Natural killer cell (primary cell): ENCODE measurements at regions not wholly inside any gene's neighbourhood (a gene's known extent, or its start where the extent isn't known, plus 50 kb on each side); places are given as distances from the start of the nearest gene placed in this dataset.

Experiments used
- ATAC-seq, 3 donors: fragments of 150-1000 bp in 2 of 3; fragments of 200-7000 bp in 1 of 3; cut with Tn5 transposase; 1 replicate in 1 of 3; 2 replicates in 2 of 3; pipeline ENCODE4 v1.10.0; 2021; ENCODE audit warnings: mild to moderate bottlenecking in 2 of 3, moderate library complexity in 2 of 3
- DNase-seq, 2 donors: peaks; one replicate each; pipeline versions ENCODE4 v3.0.0 to v3.0.0-alpha.2; 2013 to 2021; ENCODE audit warnings: mixed read lengths in 1 of 2
- H3K27ac ChIP-seq: one replicate; pipeline ENCODE4 v1.5.1; 2013; ENCODE audit warnings: mild to moderate bottlenecking, low read length
- H3K27me3 ChIP-seq: one replicate; pipeline ENCODE4 v1.6.1; 2013; ENCODE audit warnings: low read length; ENCODE audit not compliant: control insufficient read depth, insufficient read depth
- H3K36me3 ChIP-seq: one replicate; pipeline ENCODE4 v1.6.1; 2013; ENCODE audit warnings: low read length; ENCODE audit not compliant: control insufficient read depth, insufficient read depth
- H3K4me1 ChIP-seq: one replicate; pipeline ENCODE4 v1.6.1; 2013; ENCODE audit warnings: low read length; ENCODE audit not compliant: control insufficient read depth, insufficient read depth
- H3K4me3 ChIP-seq: one replicate; pipeline ENCODE4 v1.5.1; 2013; ENCODE audit warnings: low read length
- H3K9me3 ChIP-seq: one replicate; pipeline ENCODE4 v1.6.1; 2013; ENCODE audit warnings: low read length; ENCODE audit not compliant: control insufficient read depth, insufficient read depth
- H3K27ac Mint-ChIP-seq, 2 donors: one replicate each; pipeline ENCODE4 v1.8.0; 2022; ENCODE audit warnings: mild to moderate bottlenecking in 2 of 2, mixed read lengths in 2 of 2, moderate library complexity in 1 of 2
- H3K27me3 Mint-ChIP-seq, 2 donors: one replicate each; pipeline ENCODE4 v1.8.0; 2022; ENCODE audit warnings: low read depth in 2 of 2, mixed read lengths in 2 of 2
- H3K36me3 Mint-ChIP-seq: one replicate; pipeline ENCODE4 v1.8.0; 2022; ENCODE audit warnings: mixed read lengths
- H3K4me1 Mint-ChIP-seq, 2 donors: one replicate each; pipeline ENCODE4 v1.8.0; 2022; ENCODE audit warnings: mixed read lengths in 2 of 2
- H3K4me3 Mint-ChIP-seq: one replicate; pipeline ENCODE4 v1.8.0; 2022; ENCODE audit warnings: mild to moderate bottlenecking, moderate library complexity, mixed read lengths
- H3K9me3 Mint-ChIP-seq, 2 donors: one replicate each; pipeline ENCODE4 v1.8.0; 2022; ENCODE audit warnings: mixed read lengths in 2 of 2
- WGBS: methylation state at CpG from one replicate; pipeline ENCODE4 v1.1.7; 2013; ENCODE audit warnings: missing lambda C conversion rate; ENCODE audit not compliant: insufficient coverage; 5-methylcytosine and 5-hydroxymethylcytosine counted together
- intact Hi-C: fragments of 100-400 bp; cut with micrococcal nuclease; formaldehyde crosslinking; loops from one replicate; pipeline ENCODE4 v1.14.2; 2022
- TF ChIP-seq, protein P1 (sequence below): fragments of 200-600 bp; IDR thresholded peaks from one replicate; pipeline ENCODE4 v1.8.0; 2022; ENCODE audit warnings: antibody characterized with exemption

GRCh38 chr7:110144599-110144998 lies 946.3 kb upstream of the LRRN3 start:
- intact Hi-C loops: no loop called here
- Mint-ChIP-seq H3K4me1 (no peaks in the 10 kb centered on the region), H3K27ac (no peak overlapping the region), H3K4me3 (no peak overlapping the region), H3K36me3 (no peaks in the 10 kb centered on the region), H3K27me3 (no peaks in the 10 kb centered on the region), H3K9me3 (peaks cover 2 to 4% of the 10 kb centered on the region in 2 donors)
- Histone ChIP-seq H3K4me3 (no peak overlapping the region), H3K36me3 (no peaks in the 10 kb centered on the region), H3K27me3 (no peaks in the 10 kb centered on the region), H3K27ac (no peak overlapping the region), H3K9me3 (peaks cover 14% of the 10 kb centered on the region), H3K4me1 (no peaks in the 10 kb centered on the region)
- DNase-seq (no peak), ATAC-seq (no peak)
- no CpG with 5 or more reads among the region's 1 CpG for WGBS
- TF ChIP-seq, protein P1, sequence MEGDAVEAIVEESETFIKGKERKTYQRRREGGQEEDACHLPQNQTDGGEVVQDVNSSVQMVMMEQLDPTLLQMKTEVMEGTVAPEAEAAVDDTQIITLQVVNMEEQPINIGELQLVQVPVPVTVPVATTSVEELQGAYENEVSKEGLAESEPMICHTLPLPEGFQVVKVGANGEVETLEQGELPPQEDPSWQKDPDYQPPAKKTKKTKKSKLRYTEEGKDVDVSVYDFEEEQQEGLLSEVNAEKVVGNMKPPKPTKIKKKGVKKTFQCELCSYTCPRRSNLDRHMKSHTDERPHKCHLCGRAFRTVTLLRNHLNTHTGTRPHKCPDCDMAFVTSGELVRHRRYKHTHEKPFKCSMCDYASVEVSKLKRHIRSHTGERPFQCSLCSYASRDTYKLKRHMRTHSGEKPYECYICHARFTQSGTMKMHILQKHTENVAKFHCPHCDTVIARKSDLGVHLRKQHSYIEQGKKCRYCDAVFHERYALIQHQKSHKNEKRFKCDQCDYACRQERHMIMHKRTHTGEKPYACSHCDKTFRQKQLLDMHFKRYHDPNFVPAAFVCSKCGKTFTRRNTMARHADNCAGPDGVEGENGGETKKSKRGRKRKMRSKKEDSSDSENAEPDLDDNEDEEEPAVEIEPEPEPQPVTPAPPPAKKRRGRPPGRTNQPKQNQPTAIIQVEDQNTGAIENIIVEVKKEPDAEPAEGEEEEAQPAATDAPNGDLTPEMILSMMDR: no peak

- ATAC-seq (no peak), DNase-seq (no peak)
- Histone ChIP-seq H3K4me3 (no peak overlapping the region), H3K27me3 (no peaks in the 10 kb centered on the region), H3K4me1 (no peaks in the 10 kb centered on the region), H3K9me3 (peaks cover 16% of the 10 kb centered on the region), H3K27ac (no peak overlapping the region), H3K36me3 (no peaks in the 10 kb centered on the region)
- Mint-ChIP-seq H3K9me3 (peaks cover 12 to 15% of the 10 kb centered on the region in 2 donors), H3K27me3 (no peaks in the 10 kb centered on the region), H3K4me1 (no peaks in the 10 kb centered on the region), H3K36me3 (no peaks in the 10 kb centered on the region), H3K27ac (no peak overlapping the region), H3K4me3 (no peak overlapping the region)
- 92% methylated on average over 6 of the region's 6 CpGs for WGBS
- intact Hi-C loops: no loop called here
- TF ChIP-seq, protein P1: no peak
Observed at GRCh38 chr7:110148054-110148453, 942.9 kb upstream of the LRRN3 start.

DNA sequence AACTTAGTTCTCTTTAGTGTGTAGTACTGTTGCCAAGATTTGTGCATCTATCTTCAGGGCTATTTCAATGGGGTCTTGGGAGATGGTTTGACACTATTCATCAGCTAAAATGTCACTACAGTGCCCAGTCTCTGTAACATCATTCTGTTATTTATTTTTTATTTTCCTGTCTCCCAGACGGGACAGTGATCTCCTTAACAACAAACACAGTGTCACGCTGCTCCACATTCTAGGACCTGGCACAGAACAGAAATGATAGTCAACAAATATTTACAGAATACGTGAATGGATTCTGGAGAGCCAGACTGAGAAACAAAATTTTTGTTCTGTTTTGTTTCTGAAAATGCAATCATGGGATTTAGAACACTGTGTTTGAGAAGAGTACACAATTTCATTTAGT lies 937.7 kb upstream of the LRRN3 start:
- no peaks in the 10 kb centered on the region for H3K4me1 ChIP-seq
- Mint-ChIP-seq H3K27ac (no peak overlapping the region), H3K4me3 (no peak overlapping the region), H3K4me1 (no peaks in the 10 kb centered on the region), H3K9me3 (peaks cover 18 to 28% of the 10 kb centered on the region in 2 donors), H3K27me3 (no peaks in the 10 kb centered on the region), H3K36me3 (no peaks in the 10 kb centered on the region)
- no peaks in the 10 kb centered on the region for H3K27me3 ChIP-seq
- WGBS: 82% methylated on average over 3 of the region's 3 CpGs
- intact Hi-C loops: no loop called here
- TF ChIP-seq, protein P1: no peak
- no peaks in the 10 kb centered on the region for H3K36me3 ChIP-seq
- ATAC-seq (no peak), DNase-seq (no peak)
- peaks cover 15% of the 10 kb centered on the region for H3K9me3 ChIP-seq
- H3K27ac ChIP-seq: no peak overlapping the region
- H3K4me3 ChIP-seq: no peak overlapping the region

- no peak overlapping the region for H3K4me3 Mint-ChIP-seq
- no peaks in the 10 kb centered on the region for H3K36me3 ChIP-seq
- DNase-seq (no peak), ATAC-seq (no peak)
- H3K9me3 Mint-ChIP-seq: peaks cover 10 to 25% of the 10 kb centered on the region in 2 donors
- H3K27me3 ChIP-seq: no peaks in the 10 kb centered on the region
- intact Hi-C loops: no loop called here
- no peak overlapping the region for H3K27ac ChIP-seq
- no CpG with 5 or more reads among the region's 1 CpG for WGBS
- H3K9me3 ChIP-seq: peaks cover 3% of the 10 kb centered on the region
- no peak overlapping the region for H3K27ac Mint-ChIP-seq
- H3K4me1 ChIP-seq: no peaks in the 10 kb centered on the region
- H3K27me3 Mint-ChIP-seq: no peaks in the 10 kb centered on the region
- TF ChIP-seq, protein P1: no peak
- no peaks in the 10 kb centered on the region for H3K36me3 Mint-ChIP-seq
- no peak overlapping the region for H3K4me3 ChIP-seq
- H3K4me1 Mint-ChIP-seq: no peaks in the 10 kb centered on the region
Observed at GRCh38 chr7:110156511-110156910, 934.4 kb upstream of the LRRN3 start.
